Mucosa of descending colon (tissue), 3 donors: ENCODE measurements at regions not wholly inside any gene's neighbourhood (a gene's known extent, or its start where the extent isn't known, plus 50 kb on each side); places are given as distances from the start of the nearest gene placed in this dataset.

Experiments
- ATAC-seq: fragments of 200-7000 bp; cut with Tn5 transposase; one replicate; pipeline ENCODE4 v1.9.1; 2020; ENCODE audit warnings: mild to moderate bottlenecking, moderate library complexity
- DNase-seq, 3 donors: peaks; one replicate each; pipeline ENCODE4 v3.0.0-alpha.2; 2020
- H3K36me3 ChIP-seq: fragments of 200-600 bp; one replicate; pipeline ENCODE4 v1.8.0; 2021; ENCODE audit warnings: low read depth, mild to moderate bottlenecking
- H3K4me1 ChIP-seq: fragments of 200-600 bp; one replicate; pipeline ENCODE4 v1.8.0; 2021; ENCODE audit warnings: low read depth, mild to moderate bottlenecking
- H3K4me3 ChIP-seq: fragments of 200-600 bp; one replicate; pipeline ENCODE4 v1.8.0; 2021; ENCODE audit warnings: mild to moderate bottlenecking
- H3K9me3 ChIP-seq: fragments of 200-600 bp; one replicate; pipeline ENCODE4 v1.8.0; 2021; ENCODE audit warnings: mild to moderate bottlenecking
- CTCF ChIP-seq: fragments of 200-600 bp; IDR thresholded peaks from one replicate; pipeline ENCODE4 v1.8.0; 2022; ENCODE audit warnings: antibody characterized with exemption, mild to moderate bottlenecking
- intact Hi-C, 2 donors: fragments of 100-400 bp; cut with DNase I in 1 of 2; cut with micrococcal nuclease in 1 of 2; formaldehyde crosslinking; loops; one replicate each; pipeline versions ENCODE4 v1.11.0 to v1.11.1; 2022; cut with DNase I, micrococcal nuclease
- donor health status: DM: no; HTN: no; CAD: no; lungs with moderate emphysema.
- donor health status: DM: no; HTN: no; CAD: no.
- donor health status: DM: no; HTN: yes; CAD: no.

GRCh38 chr5:89280103-89281037 is 397.4 kb upstream of the MEF2C start:
- no peaks in the 10 kb centered on the region for H3K36me3 ChIP-seq
- H3K4me1 ChIP-seq = no peaks in the 10 kb centered on the region
- intact Hi-C loops = no loop called here
- no peak for TF ChIP-seq CTCF
- H3K9me3 ChIP-seq = no peaks in the 10 kb centered on the region
- no peak for DNase-seq
- ATAC-seq = no peak
- no peak overlapping the region for H3K4me3 ChIP-seq

GRCh38 chr5:89279391-89280036 is 396.5 kb upstream of the MEF2C start:
- intact Hi-C loops = no loop called here
- DNase-seq (no peak), ATAC-seq (no peak)
- TF ChIP-seq CTCF = no peak
- no peaks in the 10 kb centered on the region for H3K4me1 ChIP-seq
- no peak overlapping the region for H3K4me3 ChIP-seq
- H3K9me3 ChIP-seq = no peaks in the 10 kb centered on the region
- no peaks in the 10 kb centered on the region for H3K36me3 ChIP-seq

- Histone ChIP-seq H3K9me3 (no peaks in the 10 kb centered on the region), H3K4me1 (no peaks in the 10 kb centered on the region), H3K4me3 (no peak overlapping the region), H3K36me3 (no peaks in the 10 kb centered on the region)
- intact Hi-C loops = no loop called here
- DNase-seq = no peak
- no peak for TF ChIP-seq CTCF
- no peak for ATAC-seq
Observed at GRCh38 chr5:89277816-89278215, 394.8 kb upstream of the MEF2C start.

GRCh38 chr5:89276566-89277305 is 393.8 kb upstream of the MEF2C start:
- no peaks in the 10 kb centered on the region for H3K9me3 ChIP-seq
- H3K36me3 ChIP-seq = no peaks in the 10 kb centered on the region
- H3K4me3 ChIP-seq = no peak overlapping the region
- DNase-seq (no peak), ATAC-seq (no peak)
- intact Hi-C loops = no loop called here
- TF ChIP-seq CTCF = no peak
- H3K4me1 ChIP-seq = no peaks in the 10 kb centered on the region

- Histone ChIP-seq H3K4me1 (no peaks in the 10 kb centered on the region), H3K9me3 (no peaks in the 10 kb centered on the region), H3K4me3 (no peak overlapping the region), H3K36me3 (no peaks in the 10 kb centered on the region)
- ATAC-seq = no peak
- intact Hi-C loops = no loop called here
- TF ChIP-seq CTCF = no peak
- DNase-seq = no peak
Observed at GRCh38 chr5:89275066-89275855, 392.3 kb upstream of the MEF2C start.
